Endometrium (tissue), 2 donors: ENCODE measurements at regions not wholly inside any gene's neighbourhood (a gene's known extent, or its start where the extent isn't known, plus 50 kb on each side); places are given as distances from the start of the nearest gene placed in this dataset.

Experiments
- FAIRE-seq: peaks from 2 replicates; lab custom pipeline; 2012; peaks lifted over from hg19 to GRCh38; lab: Jason Lieb, UNC
- donor health status: control.
- donor health status: control.

- no peak for FAIRE-seq
Observed at GRCh38 chr3:187931101-187931500, 185.8 kb upstream of the BCL6 start.

DNA sequence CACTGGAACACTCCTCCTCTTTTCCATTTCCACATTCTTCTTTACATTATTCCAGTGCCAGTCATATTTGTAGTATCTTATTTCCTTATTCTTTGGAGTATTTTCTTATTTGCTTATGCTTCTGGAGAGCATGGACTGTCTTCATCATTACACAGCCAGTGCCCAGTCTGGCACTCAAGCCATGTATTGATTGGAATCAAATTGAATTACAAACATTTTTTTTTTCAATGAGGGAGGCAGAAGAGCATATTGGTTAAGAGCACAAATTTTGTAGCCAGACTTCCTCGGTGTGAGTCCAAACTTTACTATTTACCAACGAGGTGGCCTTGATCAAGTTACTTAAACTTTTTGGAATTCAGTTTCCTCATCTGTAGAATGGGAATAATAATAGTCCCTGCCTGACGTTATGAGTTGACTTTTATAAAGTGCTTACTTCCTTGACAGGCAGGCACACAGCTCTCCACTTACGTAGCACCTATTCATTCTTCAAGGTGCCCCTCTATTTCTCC lies 186.6 kb upstream of the BCL6 start:
- no peak for FAIRE-seq

- FAIRE-seq, result no peak
Observed at GRCh38 chr3:187932530-187932929, 187.3 kb upstream of the BCL6 start.

GRCh38 chr3:187935623-187936156 lies 190.4 kb upstream of the BCL6 start:
- no peak for FAIRE-seq

DNA sequence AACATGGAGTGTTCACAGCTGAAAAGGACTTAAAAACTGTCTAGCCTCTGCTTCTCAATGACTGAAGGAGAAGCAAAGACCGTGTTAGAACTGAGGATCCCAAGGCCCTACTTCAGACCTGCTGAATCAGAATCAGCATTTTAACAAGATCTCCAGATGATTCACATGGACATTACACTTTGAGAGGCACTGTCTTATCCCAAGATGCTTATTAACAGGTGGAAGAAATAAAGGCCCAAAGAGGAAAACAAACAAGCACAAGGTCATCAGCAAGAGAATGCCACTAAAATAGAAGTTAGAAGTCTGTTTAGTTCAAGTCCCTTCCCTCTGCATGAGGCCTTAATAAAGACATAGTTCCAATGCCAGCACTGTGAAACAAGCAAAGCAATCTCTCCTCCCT lies 191.4 kb upstream of the BCL6 start:
- FAIRE-seq, result no peak

- FAIRE-seq, result no peak
Observed at GRCh38 chr3:187939891-187940290, 194.6 kb upstream of the BCL6 start.

DNA sequence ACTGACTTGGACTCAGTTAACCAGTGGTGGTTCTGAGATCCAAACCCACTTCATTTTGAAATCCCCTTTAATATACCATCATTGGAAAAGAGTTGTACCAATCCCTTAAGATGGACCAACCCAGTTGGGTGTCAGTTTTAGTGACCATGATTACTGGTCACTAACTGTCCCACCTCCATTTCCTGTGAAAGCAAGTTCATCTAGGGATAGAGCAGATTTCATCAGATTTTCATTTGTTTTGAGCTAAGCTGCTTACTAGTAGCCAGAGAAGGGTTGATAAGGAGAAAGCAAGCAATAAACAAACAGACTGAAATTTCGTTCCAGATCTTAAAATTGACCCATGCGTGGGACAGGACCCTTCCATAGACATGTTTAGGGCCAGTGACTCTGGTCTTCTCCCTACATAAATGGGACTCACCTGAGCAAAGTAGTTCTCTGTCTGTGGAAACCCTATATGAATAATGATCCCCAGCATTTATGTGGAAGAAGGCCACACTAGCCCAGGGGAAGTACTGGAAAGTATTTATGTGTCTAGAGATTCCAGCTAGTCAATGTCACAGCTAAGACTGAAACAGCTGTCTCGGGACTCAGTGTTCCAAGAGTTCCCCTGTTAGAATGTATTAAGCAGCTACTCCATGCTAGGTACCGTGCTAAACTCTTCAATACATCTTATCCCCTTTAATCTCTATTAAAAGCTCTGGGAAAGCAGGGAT lies 196.0 kb upstream of the BCL6 start:
- no peak for FAIRE-seq

DNA sequence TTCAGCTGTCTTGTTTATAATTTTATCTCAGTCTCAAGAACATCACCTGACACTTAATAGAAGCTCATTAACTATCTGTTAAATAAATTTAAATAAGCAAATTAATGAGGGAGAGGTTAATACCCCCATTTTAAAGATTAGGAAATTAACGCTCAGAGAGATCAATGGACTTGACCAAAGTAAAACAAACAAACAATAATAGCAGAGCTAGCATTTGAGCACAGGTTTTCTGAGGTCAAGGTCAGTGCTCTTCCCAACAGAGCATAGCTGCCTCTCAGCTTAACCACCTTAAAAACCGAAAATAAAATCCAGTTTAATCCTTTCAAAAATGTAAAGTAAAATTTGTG lies 196.6 kb upstream of the BCL6 start:
- no peak for FAIRE-seq

GRCh38 chr3:187942658-187943241 lies 197.5 kb upstream of the BCL6 start:
- no peak for FAIRE-seq

DNA sequence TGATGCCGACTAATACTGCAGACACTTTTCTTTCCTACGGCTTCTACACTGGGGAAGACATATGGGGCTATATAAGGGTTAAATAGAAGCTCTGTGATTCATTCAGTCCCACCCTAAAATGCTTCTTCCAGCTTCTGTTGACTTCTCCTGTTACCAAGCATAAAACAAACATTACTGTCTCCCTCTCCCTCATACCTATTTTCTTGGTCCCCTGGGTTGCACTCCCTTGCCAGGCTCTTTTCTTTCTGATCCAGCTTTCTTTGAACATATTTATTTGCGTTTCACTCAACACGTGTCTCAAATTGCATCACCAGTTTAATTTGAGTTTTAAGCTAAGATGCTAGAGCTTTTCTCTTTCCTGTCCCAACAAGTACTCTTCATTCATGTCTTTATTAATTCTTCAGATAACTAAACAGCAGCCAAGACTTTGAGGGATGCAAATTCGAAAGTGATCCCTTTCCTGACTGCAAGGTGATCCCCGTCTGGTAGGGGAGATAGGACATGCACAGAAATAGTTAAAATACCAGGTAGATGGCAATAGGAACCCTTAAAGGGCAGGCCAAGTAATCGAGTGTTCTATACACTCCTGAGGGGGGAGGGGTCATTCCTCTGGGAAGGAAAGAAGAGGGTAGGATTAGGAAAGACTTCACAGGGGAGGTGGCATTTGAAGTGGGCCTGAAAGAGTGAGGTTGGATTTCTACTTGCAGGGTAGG lies 198.6 kb upstream of the BCL6 start:
- FAIRE-seq, result no peak

DNA sequence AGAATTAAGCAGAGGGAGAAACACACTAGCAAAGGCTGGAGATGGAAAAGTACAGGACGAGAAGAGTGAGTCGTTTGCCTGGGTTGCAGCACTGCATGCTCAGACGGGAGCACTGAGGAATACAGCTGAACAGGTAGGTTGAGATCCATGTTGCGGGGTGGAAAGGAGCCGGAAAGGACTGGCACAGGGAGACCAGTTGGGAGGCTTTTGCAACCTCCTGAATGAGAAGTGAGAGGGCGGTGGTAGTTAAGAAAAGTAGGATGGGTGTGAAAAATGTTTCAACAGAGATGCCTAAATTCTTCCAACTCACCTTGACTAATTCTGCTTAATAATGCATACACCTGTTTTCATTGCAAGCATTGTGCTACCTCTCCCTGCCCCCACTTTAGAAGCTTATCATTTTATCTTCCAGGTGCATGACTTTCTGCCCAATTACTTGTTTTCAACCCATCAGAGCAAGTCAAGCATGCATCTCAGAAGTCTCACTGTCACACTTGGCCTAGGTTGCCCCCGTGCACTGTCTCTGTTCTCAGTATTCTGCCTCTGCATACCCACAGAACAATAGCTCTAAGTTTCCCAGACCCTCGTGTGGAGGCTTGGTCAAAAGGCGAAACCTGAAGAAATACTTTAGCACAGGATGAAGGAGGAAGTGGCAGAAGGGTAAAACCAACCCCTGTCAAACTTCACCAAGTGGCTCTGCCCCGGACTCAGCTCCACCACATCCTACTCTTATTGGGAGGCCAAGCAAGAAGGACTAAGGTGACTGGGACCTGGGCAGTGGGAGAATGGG lies 199.3 kb upstream of the BCL6 start:
- FAIRE-seq, result no peak

- FAIRE-seq, result no peak
Observed at GRCh38 chr3:187945374-187945773, 200.1 kb upstream of the BCL6 start.

DNA sequence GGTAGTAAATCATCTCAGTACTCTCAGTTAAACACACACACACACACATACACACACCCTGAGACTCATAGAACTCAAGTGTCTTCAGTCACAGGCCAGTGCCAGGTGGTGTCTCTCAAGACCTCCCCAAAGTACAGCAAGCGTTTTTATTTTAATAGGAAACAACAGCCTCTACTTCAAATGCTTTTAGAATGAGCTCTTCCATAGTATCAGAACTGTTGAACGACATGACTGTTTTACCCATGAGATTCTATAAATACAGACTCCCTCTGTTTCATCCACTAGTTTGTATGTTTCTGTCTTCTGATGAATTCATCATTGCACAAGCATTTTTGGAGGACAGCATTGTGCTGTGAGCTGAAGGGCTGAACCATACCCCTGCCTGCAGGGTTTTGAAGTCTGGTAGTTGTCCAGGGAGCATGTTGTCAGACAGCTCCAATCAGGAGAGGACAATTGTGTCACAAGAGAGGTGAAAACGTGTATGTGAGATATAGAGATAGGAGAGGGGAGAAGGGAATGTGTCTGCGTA lies 201.0 kb upstream of the BCL6 start:
- no peak for FAIRE-seq

DNA sequence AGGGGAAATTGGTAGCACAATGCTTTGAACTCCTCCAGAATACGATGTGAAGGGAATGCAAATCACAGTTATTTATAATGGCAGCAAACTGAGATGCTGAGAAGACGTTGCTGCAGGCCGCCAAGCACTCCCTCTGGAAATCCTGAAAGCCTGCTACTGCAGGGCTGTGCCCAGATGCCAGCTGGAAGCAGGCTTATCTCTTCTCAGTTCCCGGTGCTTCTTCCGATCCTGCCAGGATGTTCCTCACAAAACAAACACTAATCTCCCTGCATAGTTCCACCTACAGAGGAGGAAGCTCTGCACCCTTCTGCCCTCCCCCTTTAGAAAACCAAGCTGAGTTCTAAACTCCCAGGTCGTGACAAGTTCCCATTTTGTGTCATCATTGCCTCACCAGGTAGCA lies 201.7 kb upstream of the BCL6 start:
- FAIRE-seq, result no peak

- FAIRE-seq, result no peak
Observed at GRCh38 chr3:187947927-187948682, 202.8 kb upstream of the BCL6 start.

DNA sequence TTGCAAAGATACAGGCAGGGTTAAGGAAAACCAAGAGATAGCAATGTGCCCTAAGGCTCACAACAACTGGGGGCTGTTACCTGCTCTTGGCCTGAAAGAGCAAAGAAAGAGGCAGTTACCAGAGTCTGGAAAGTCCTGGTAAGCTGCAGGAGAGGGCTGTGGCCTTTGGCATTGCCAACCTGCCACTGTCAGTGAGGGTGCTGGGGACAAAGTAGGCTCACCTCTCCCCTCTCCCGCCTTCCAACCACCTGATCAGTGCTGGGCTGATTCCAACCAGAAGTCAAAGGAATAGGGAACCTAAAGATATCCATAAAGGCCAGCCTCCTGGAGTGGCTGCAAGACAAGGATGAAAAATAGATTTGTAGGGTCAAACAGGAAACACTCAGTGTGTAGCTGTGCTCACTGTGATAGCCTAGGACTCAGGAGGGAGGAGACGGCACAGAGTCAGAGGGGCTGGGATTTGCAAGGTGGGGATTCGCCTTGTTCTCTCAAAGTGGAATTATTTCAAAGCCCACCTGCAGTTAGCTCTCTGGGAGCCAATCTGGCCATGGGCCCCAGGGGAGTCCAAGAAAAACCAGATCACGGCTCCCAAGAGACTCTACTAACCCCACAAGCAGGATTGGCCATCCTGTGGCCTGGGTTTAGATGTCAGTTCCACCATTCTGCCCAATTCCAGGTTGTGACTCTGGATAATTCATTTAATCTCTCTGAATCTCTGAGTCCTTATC lies 204.0 kb upstream of the BCL6 start:
- FAIRE-seq, result no peak

GRCh38 chr3:187950671-187951070 lies 203.3 kb upstream of the LPP start:
- FAIRE-seq, result no peak

DNA sequence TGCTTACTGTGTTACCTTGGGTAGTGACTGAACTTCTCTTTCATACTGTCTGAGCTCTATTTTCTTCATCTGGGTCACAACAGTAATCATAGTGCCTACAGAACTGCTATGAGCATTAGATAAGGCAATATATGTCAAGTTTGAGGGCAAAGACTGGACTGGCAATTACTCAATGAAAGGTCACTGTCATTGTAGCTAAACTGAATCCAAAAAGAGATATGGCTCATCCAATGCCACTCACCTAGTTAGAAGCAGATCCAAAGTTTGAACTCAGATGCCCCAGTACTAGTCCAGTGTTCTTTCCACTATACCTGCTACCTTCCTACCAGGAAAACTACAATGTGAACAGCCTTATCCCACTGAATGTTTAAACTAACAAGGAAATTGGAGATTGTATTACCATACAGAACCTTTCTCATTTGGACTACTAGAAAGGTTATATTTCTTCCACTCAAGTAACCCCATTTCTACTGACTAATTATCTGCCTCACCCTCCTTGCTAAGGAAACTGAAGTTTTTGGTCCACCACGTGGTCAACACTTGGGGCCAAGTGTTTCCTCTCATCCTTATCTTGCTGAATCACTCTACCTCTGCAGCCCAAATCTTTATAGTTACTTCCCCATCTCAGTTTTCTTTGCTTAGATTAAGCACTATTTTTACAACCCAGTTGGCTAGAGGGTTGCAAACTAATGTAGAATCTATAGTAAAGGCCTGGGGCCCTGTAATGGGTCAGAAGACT lies 202.3 kb upstream of the LPP start:
- FAIRE-seq, result no peak

GRCh38 chr3:187952849-187953248 lies 201.1 kb upstream of the LPP start:
- FAIRE-seq, result no peak

- no peak for FAIRE-seq
Observed at GRCh38 chr3:187954516-187954872, 199.5 kb upstream of the LPP start.
